Type B pancreatic cell (in vitro differentiated cells): ENCODE measurements at regions not wholly inside any gene's neighbourhood (a gene's known extent, or its start where the extent isn't known, plus 50 kb on each side); places are given as distances from the start of the nearest gene placed in this dataset.
A peak's percentile ranks its signal among the peaks of the same experiment; 100 is the strongest.

Source experiments
- DNase-seq: peaks from one replicate; pipeline ENCODE4 v3.0.0; 2021; ENCODE audit warnings: mixed read lengths; ENCODE audit not compliant: unreplicated experiment; ENCODE audit errors: extremely low spot score
- H3K27ac Mint-ChIP-seq: 2 replicates; pipeline ENCODE4 v1.8.0; 2021; ENCODE audit warnings: mild to moderate bottlenecking, mixed read lengths
- H3K27me3 Mint-ChIP-seq: 2 replicates; pipeline ENCODE4 v1.8.0; 2021; ENCODE audit warnings: mixed read lengths
- H3K36me3 Mint-ChIP-seq: 2 replicates; pipeline ENCODE4 v1.8.0; 2021; ENCODE audit warnings: mixed read lengths
- H3K4me1 Mint-ChIP-seq: one replicate; pipeline ENCODE4 v1.8.0; 2021; ENCODE audit warnings: mixed read lengths; ENCODE audit not compliant: unreplicated experiment
- H3K4me3 Mint-ChIP-seq: 2 replicates; pipeline ENCODE4 v1.8.0; 2021; ENCODE audit warnings: mild to moderate bottlenecking, mixed read lengths
- H3K9me3 Mint-ChIP-seq: 2 replicates; pipeline ENCODE4 v1.8.0; 2021; ENCODE audit warnings: mixed read lengths
- CTCF ChIP-seq: fragments of 200-600 bp; sonication (generic); conservative IDR thresholded peaks from 2 replicates; pipeline ENCODE4 v1.5.0; 2021; ENCODE audit warnings: antibody characterized with exemption, mild to moderate bottlenecking

GRCh38 chr4:36997727-36998126 lies 246.8 kb upstream of the NWD2 start:
- Mint-ChIP-seq H3K27ac (no peak overlapping the region), H3K4me3 (no peak overlapping the region), H3K9me3 (no peaks in the 10 kb centered on the region), H3K36me3 (no peaks in the 10 kb centered on the region), H3K4me1 (no peaks in the 10 kb centered on the region), H3K27me3 (no peaks in the 10 kb centered on the region)
- no peak for TF ChIP-seq CTCF
- no peak for DNase-seq

GRCh38 chr4:37000281-37000680 lies 244.3 kb upstream of the NWD2 start:
- DNase-seq, result no peak
- H3K27ac Mint-ChIP-seq, result no peak overlapping the region
- H3K36me3 Mint-ChIP-seq, result no peaks in the 10 kb centered on the region
- H3K4me3 Mint-ChIP-seq, result no peak overlapping the region
- no peak for TF ChIP-seq CTCF
- no peaks in the 10 kb centered on the region for H3K9me3 Mint-ChIP-seq
- no peaks in the 10 kb centered on the region for H3K4me1 Mint-ChIP-seq
- H3K27me3 Mint-ChIP-seq, result no peaks in the 10 kb centered on the region

GRCh38 chr4:37001688-37002436 lies 242.7 kb upstream of the NWD2 start:
- DNase-seq, result no peak
- H3K9me3 Mint-ChIP-seq, result peaks cover 4% of the 10 kb centered on the region
- no peaks in the 10 kb centered on the region for H3K36me3 Mint-ChIP-seq
- no peak for TF ChIP-seq CTCF
- no peaks in the 10 kb centered on the region for H3K27me3 Mint-ChIP-seq
- H3K27ac Mint-ChIP-seq, result no peak overlapping the region
- no peak overlapping the region for H3K4me3 Mint-ChIP-seq
- H3K4me1 Mint-ChIP-seq, result no peaks in the 10 kb centered on the region

GRCh38 chr4:37002625-37003024 lies 241.9 kb upstream of the NWD2 start:
- Mint-ChIP-seq H3K36me3 (no peaks in the 10 kb centered on the region), H3K4me3 (no peak overlapping the region), H3K27me3 (no peaks in the 10 kb centered on the region), H3K9me3 (peaks cover 4% of the 10 kb centered on the region), H3K27ac (no peak overlapping the region), H3K4me1 (no peaks in the 10 kb centered on the region)
- DNase-seq, result no peak
- no peak for TF ChIP-seq CTCF

GRCh38 chr4:37008199-37008598 lies 236.3 kb upstream of the NWD2 start:
- TF ChIP-seq CTCF, result no peak
- H3K27ac Mint-ChIP-seq, result peak overlapping the region; percentile 65
- H3K27me3 Mint-ChIP-seq, result no peaks in the 10 kb centered on the region
- no peaks in the 10 kb centered on the region for H3K36me3 Mint-ChIP-seq
- no peak overlapping the region for H3K4me3 Mint-ChIP-seq
- H3K9me3 Mint-ChIP-seq, result peaks cover 4% of the 10 kb centered on the region
- H3K4me1 Mint-ChIP-seq, result peaks cover 4% of the 10 kb centered on the region
- DNase-seq, result no peak
